SK-N-SH (cell line): ENCODE measurements at regions not wholly inside any gene's neighbourhood (a gene's known extent, or its start where the extent isn't known, plus 50 kb on each side); places are given as distances from the start of the nearest gene placed in this dataset.

ENCODE experiments used
- CTCF ChIA-PET: fragments of 300-600, 350-600 bp; formaldehyde crosslinking; extraction: SDS; loops from one replicate; lab custom pipeline; 2021; lab: Yijun Ruan, JAX
- POLR2A ChIA-PET: fragments of 350-600 bp; sonication (Branson Sonifier 250); formaldehyde crosslinking; extraction: SDS; loops from one replicate; lab custom pipeline; 2020; ENCODE audit warnings: antibody characterized with exemption, inconsistent platforms; lab: Yijun Ruan, JAX
- DNase-seq: peaks from one replicate; pipeline ENCODE4 v3.0.0; 2012
- H2AFZ ChIP-seq: fragments of 200-600 bp; sonication (generic); 2 replicates; pipeline ENCODE4 v1.8.1; 2016; ENCODE audit warnings: antibody characterized with exemption, mild to moderate bottlenecking, low read depth
- H3F3A ChIP-seq: fragments of 200-600 bp; sonication (generic); replicated peaks from 2 replicates; pipeline ENCODE3; 2016; ENCODE audit warnings: antibody characterized with exemption, mild to moderate bottlenecking; ENCODE audit not compliant: insufficient read depth
- H3K27ac ChIP-seq, 2 experiments: fragments of 200-500 bp in 1 of 2; fragments of 200-600 bp in 1 of 2; sonication (Bioruptor generic) in 1 of 2; sonication (generic), shearing (Covaris generic) in 1 of 2; 2 replicates each; pipeline versions ENCODE4 v1.5.1 to v1.6.1; 2014 to 2016; ENCODE audit warnings: low read depth in 2 of 2, inconsistent platforms in 1 of 2, low read length in 1 of 2, mild to moderate bottlenecking in 1 of 2, mixed read lengths in 1 of 2
- H3K27me3 ChIP-seq: fragments of 200-600 bp; sonication (generic), shearing (Covaris generic); 2 replicates; pipeline ENCODE4 v1.6.1; 2016; ENCODE audit warnings: mixed run types; ENCODE audit not compliant: insufficient read depth
- H3K36me3 ChIP-seq, 2 experiments: fragments of 200-500 bp in 1 of 2; fragments of 200-600 bp in 1 of 2; sonication (Bioruptor generic) in 1 of 2; sonication (generic) in 1 of 2; replicated peaks in 1 of 2; 2 replicates each; pipeline versions ENCODE3 to v1.5.1; 2014 to 2016; ENCODE audit warnings: low read length in 1 of 2, mild to moderate bottlenecking in 1 of 2; ENCODE audit not compliant: insufficient read depth in 2 of 2, control insufficient read depth in 1 of 2
- H3K4me1 ChIP-seq, 2 experiments: fragments of 200-500 bp in 1 of 2; fragments of 200-600 bp in 1 of 2; sonication (Bioruptor generic) in 1 of 2; sonication (generic), shearing (Covaris generic) in 1 of 2; 2 replicates each; pipeline versions ENCODE4 v1.5.1 to v1.6.1; 2014 to 2016; ENCODE audit warnings: low read depth in 1 of 2, low read length in 1 of 2, mixed run types in 1 of 2; ENCODE audit not compliant: insufficient read depth in 2 of 2, control insufficient read depth in 1 of 2
- H3K4me2 ChIP-seq: fragments of 200-600 bp; sonication (generic), shearing (Covaris generic); 2 replicates; pipeline ENCODE4 v1.6.1; 2017; ENCODE audit warnings: mixed run types
- H3K4me3 ChIP-seq, 2 experiments: fragments of 200-500 bp in 1 of 2; fragments of 200-600 bp in 1 of 2; sonication (Bioruptor generic) in 1 of 2; sonication (generic), shearing (Covaris generic) in 1 of 2; 2 replicates each; pipeline versions ENCODE4 v1.5.1 to v1.8.1; 2014 to 2016; ENCODE audit warnings: low read depth in 2 of 2, inconsistent platforms in 1 of 2, low read length in 1 of 2, mild to moderate bottlenecking in 1 of 2, mixed read lengths in 1 of 2, moderate library complexity in 1 of 2
- H3K79me2 ChIP-seq: fragments of 200-600 bp; sonication (generic); 2 replicates; pipeline ENCODE4 v1.8.1; 2017; ENCODE audit warnings: mild to moderate bottlenecking; ENCODE audit not compliant: insufficient read depth
- H3K9ac ChIP-seq: fragments of 200-600 bp; sonication (generic); 2 replicates; pipeline ENCODE4 v1.6.1; 2017; ENCODE audit warnings: mixed run types
- H3K9me2 ChIP-seq: fragments of 200-600 bp; sonication (generic); 2 replicates; pipeline ENCODE4 v1.6.1; 2017; ENCODE audit warnings: mixed run types
- H3K9me3 ChIP-seq: fragments of 200-600 bp; sonication (generic); 2 replicates; pipeline ENCODE4 v1.6.1; 2017; ENCODE audit warnings: mixed run types, mild to moderate bottlenecking, moderate library complexity
- H4K20me1 ChIP-seq: fragments of 200-600 bp; sonication (generic); 2 replicates; pipeline ENCODE4 v1.6.1; 2017; ENCODE audit warnings: mild to moderate bottlenecking, mixed run types; ENCODE audit not compliant: insufficient read depth
- CHD2 ChIP-seq: fragments of 150-350 bp; IDR thresholded peaks from 2 replicates; pipeline ENCODE4 v1.6.1; 2018; ENCODE audit warnings: low read length; ENCODE audit not compliant: partially characterized antibody
- ELF1 ChIP-seq: IDR thresholded peaks from 2 replicates; pipeline ENCODE4 v1.4.0; 2012
- EZH2phosphoT487 ChIP-seq: fragments of 200-600 bp; sonication (generic); IDR thresholded peaks from 2 replicates; pipeline ENCODE4 v1.6.1; 2017; ENCODE audit warnings: low read depth, mixed run types, mild to moderate bottlenecking, antibody characterized with exemption, moderate library complexity, borderline replicate concordance
- FOXJ3 ChIP-seq: sonication (generic); formaldehyde crosslinking; IDR thresholded peaks from 2 replicates; pipeline ENCODE4 v1.5.1; 2020; ENCODE audit warnings: mild to moderate bottlenecking, missing genetic modification reagents
- GATA2 ChIP-seq: sonication (generic); formaldehyde crosslinking; IDR thresholded peaks from 2 replicates; pipeline ENCODE4 v1.5.0; 2020; ENCODE audit warnings: mild to moderate bottlenecking, missing genetic modification reagents
- JUND ChIP-seq: IDR thresholded peaks from 2 replicates; pipeline ENCODE4 v1.4.0; 2012
- MEF2A ChIP-seq: IDR thresholded peaks from 2 replicates; pipeline ENCODE4 v1.4.0; 2012; ENCODE audit warnings: low read depth, borderline replicate concordance
- MXI1 ChIP-seq: IDR thresholded peaks from 2 replicates; pipeline ENCODE4 v1.6.1; 2012; ENCODE audit warnings: mild to moderate bottlenecking, low read depth, low read length, improper control_type of control experiment
- NFIC ChIP-seq: IDR thresholded peaks from 2 replicates; pipeline ENCODE4 v1.4.0; 2012; ENCODE audit warnings: borderline replicate concordance
- RAD21 ChIP-seq: IDR thresholded peaks from 2 replicates; pipeline ENCODE4 v1.6.1; 2012; ENCODE audit warnings: mild to moderate bottlenecking, low read length
- RFX5 ChIP-seq: IDR thresholded peaks from 2 replicates; pipeline ENCODE4 v1.6.1; 2012; ENCODE audit warnings: mild to moderate bottlenecking, improper control_type of control experiment, low read length
- RXRA ChIP-seq: IDR thresholded peaks from 2 replicates; pipeline ENCODE4 v1.4.0; 2012; ENCODE audit warnings: low read depth, mild to moderate bottlenecking, borderline replicate concordance
- SMC3 ChIP-seq: IDR thresholded peaks from 2 replicates; pipeline ENCODE4 v1.6.1; 2012; ENCODE audit warnings: low read depth, low read length, improper control_type of control experiment
- TAF1 ChIP-seq: IDR thresholded peaks from 2 replicates; pipeline ENCODE4 v1.6.1; 2012; ENCODE audit warnings: low read depth, mild to moderate bottlenecking, low read length, moderate library complexity, borderline replicate concordance
- TCF12 ChIP-seq: IDR thresholded peaks from 2 replicates; pipeline ENCODE4 v1.4.0; 2012
- USF2 ChIP-seq: fragments of 150-350 bp; IDR thresholded peaks from 2 replicates; pipeline ENCODE4 v1.6.1; 2017; ENCODE audit warnings: antibody characterized with exemption, low read length, low read depth, borderline replicate concordance
- YY1 ChIP-seq: IDR thresholded peaks from 2 replicates; pipeline ENCODE4 v1.4.0; 2012; ENCODE audit warnings: low read depth, mild to moderate bottlenecking
- ZBTB33 ChIP-seq: IDR thresholded peaks from 2 replicates; pipeline ENCODE4 v1.4.0; 2012; ENCODE audit warnings: low read depth, borderline replicate concordance
- WGBS: methylation state at CpG from one replicate; pipeline ENCODE4 v1.1.6; 2017; ENCODE audit warnings: low lambda C conversion rate; 5-methylcytosine and 5-hydroxymethylcytosine counted together
- TF ChIP-seq, protein P1 (sequence below): fragments of 150-350 bp; IDR thresholded peaks from 2 replicates; pipeline ENCODE4 v1.6.1; 2016; ENCODE audit warnings: mild to moderate bottlenecking, low read depth, low read length

DNA sequence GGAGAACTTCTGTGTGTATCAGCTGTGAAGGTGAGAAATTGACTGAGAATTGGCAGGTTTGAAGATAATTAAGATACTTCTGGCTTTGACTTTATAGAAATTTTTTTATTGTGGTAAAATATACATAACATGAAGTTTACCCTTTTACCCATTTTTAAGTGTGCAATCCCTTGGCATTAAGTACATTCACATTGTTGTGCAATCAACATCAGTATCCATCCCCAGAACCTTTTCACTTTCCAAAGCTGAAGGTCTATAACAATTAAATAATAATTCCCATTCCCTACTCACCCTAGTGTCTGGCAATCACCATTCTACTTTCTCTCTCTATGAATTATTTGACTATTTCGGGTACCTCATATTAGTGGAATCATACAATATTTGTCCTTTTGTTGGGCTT, 69.9 kb downstream of the ACTBL2 start:
- H3K4me2 ChIP-seq: no peak overlapping the region
- H3K9ac ChIP-seq: no peak overlapping the region

DNA sequence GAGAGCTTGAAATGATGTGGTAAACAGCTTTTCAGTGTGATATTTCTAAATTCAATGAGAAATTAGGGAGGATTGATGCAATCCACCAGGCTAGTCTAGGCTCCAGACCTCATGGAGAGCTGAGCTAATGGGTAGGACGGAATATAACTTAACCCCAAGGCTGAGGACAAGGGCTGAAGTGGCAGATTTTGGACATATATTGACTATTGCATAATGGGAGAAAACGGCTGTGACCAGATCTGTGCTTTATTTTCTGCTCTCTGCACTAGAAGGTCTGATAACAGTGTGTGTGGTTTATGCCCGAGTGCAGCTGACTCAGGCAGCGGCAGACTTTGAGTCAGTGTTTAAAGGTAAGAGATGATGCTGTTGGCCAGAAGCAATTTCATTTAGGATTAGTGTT, 70.6 kb downstream of the ACTBL2 start:
- no peak overlapping the region for H2AFZ ChIP-seq
- POLR2A ChIA-PET: no interaction called here
- no peaks in the 10 kb centered on the region for H3K36me3 ChIP-seq
- H3K9ac ChIP-seq: no peak overlapping the region
- H3F3A ChIP-seq: peaks cover 3% of the 10 kb centered on the region
- CTCF ChIA-PET: interaction anchor here (0.9 to 1.3 kb wide), 2 partner anchors 29 to 114 kb away, joined by 3 to 6 read pairs; no protein-coding TSS in a partner anchor
- WGBS: 45% methylated on average over 4 of the region's 4 CpGs
- H4K20me1 ChIP-seq: no peaks in the 10 kb centered on the region
- no peak for TF ChIP-seq JUND
- no peak for TF ChIP-seq USF2
- no peak for TF ChIP-seq MXI1
- TF ChIP-seq TCF12: no peak; the same call in 1 of the 2 replicates
- TF ChIP-seq TAF1: no peak
- TF ChIP-seq RXRA: no peak
- TF ChIP-seq YY1: no peak
- TF ChIP-seq NFIC: no peak
- TF ChIP-seq FOXJ3 (CRISPR knock-in tag): no peak
- TF ChIP-seq CHD2: no peak
- TF ChIP-seq EZH2phosphoT487: no peak
- no peak for TF ChIP-seq SMC3
- no peaks in the 10 kb centered on the region for H3K9me2 ChIP-seq
- no peak overlapping the region for H3K4me2 ChIP-seq
- peak; percentile 24 for DNase-seq
- peak overlapping the region in 1 of 2 experiments; percentile 85; a peak in 2 of 4 replicates for H3K27ac ChIP-seq
- no peak overlapping the region for H3K4me3 ChIP-seq
- H3K4me1 ChIP-seq: peaks cover 5 to 25% of the 10 kb centered on the region in 2 experiments; a peak in 3 of 4 replicates
- H3K27me3 ChIP-seq: no peaks in the 10 kb centered on the region
- H3K9me3 ChIP-seq: no peaks in the 10 kb centered on the region
- no peaks in the 10 kb centered on the region for H3K79me2 ChIP-seq

More for the DNA sequence above, 69.9 kb downstream of the ACTBL2 start:
- CTCF ChIA-PET: no interaction called here
- no peaks in the 10 kb centered on the region for H3K36me3 ChIP-seq
- TF ChIP-seq USF2: no peak
- TF ChIP-seq EZH2phosphoT487: no peak
- TF ChIP-seq, protein P1, sequence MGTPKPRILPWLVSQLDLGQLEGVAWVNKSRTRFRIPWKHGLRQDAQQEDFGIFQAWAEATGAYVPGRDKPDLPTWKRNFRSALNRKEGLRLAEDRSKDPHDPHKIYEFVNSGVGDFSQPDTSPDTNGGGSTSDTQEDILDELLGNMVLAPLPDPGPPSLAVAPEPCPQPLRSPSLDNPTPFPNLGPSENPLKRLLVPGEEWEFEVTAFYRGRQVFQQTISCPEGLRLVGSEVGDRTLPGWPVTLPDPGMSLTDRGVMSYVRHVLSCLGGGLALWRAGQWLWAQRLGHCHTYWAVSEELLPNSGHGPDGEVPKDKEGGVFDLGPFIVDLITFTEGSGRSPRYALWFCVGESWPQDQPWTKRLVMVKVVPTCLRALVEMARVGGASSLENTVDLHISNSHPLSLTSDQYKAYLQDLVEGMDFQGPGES: no peak
- no peak for TF ChIP-seq TAF1
- no peak for TF ChIP-seq ELF1
- no peak for TF ChIP-seq YY1
- no peak for TF ChIP-seq FOXJ3 (CRISPR knock-in tag)
- TF ChIP-seq CHD2: no peak
- no peak for TF ChIP-seq RAD21
- TF ChIP-seq RFX5: no peak
- no peak for TF ChIP-seq GATA2 (CRISPR knock-in tag)
- TF ChIP-seq ZBTB33: no peak
- TF ChIP-seq MEF2A: no peak
- TF ChIP-seq, all 33 proteins: peak for 0
- Histone ChIP-seq H3K79me2 (no peaks in the 10 kb centered on the region), H3K27ac (peak overlapping the region in 1 of 2 experiments; percentile 85; a peak in 2 of 4 replicates), H3K4me1 (peaks cover 5 to 31% of the 10 kb centered on the region in 2 experiments; a peak in 3 of 4 replicates), H3K9me2 (no peaks in the 10 kb centered on the region), H3F3A (peaks cover 3% of the 10 kb centered on the region), H3K9me3 (no peaks in the 10 kb centered on the region), H4K20me1 (no peaks in the 10 kb centered on the region), H3K4me3 (no peak overlapping the region), H2AFZ (no peak overlapping the region), H3K27me3 (no peaks in the 10 kb centered on the region)
- no peak for DNase-seq
- POLR2A ChIA-PET: no interaction called here
- 94% methylated on average over 1 of the region's 1 CpG for WGBS
